HUES48 (cell line): ENCODE measurements at regions not wholly inside any gene's neighbourhood (a gene's known extent, or its start where the extent isn't known, plus 50 kb on each side); places are given as distances from the start of the nearest gene placed in this dataset.

Experiments used
- H3K27ac ChIP-seq: one replicate; pipeline ENCODE4 v1.7.0; 2013; ENCODE audit warnings: low read depth, low read length, inconsistent platforms
- H3K27me3 ChIP-seq: 2 replicates; pipeline ENCODE4 v1.6.1; 2013; ENCODE audit warnings: mild to moderate bottlenecking, low read length; ENCODE audit not compliant: control insufficient read depth, insufficient read depth
- H3K36me3 ChIP-seq: 2 replicates; pipeline ENCODE4 v1.6.1; 2013; ENCODE audit warnings: low read length; ENCODE audit not compliant: control insufficient read depth, insufficient read depth
- H3K4me1 ChIP-seq: 2 replicates; pipeline ENCODE4 v1.6.1; 2013; ENCODE audit warnings: mild to moderate bottlenecking, low read length; ENCODE audit not compliant: control insufficient read depth, insufficient read depth
- H3K4me3 ChIP-seq: 2 replicates; pipeline ENCODE4 v1.5.1; 2013; ENCODE audit warnings: mild to moderate bottlenecking, low read depth, low read length
- H3K9ac ChIP-seq: 2 replicates; pipeline ENCODE4 v1.6.1; 2013; ENCODE audit warnings: mild to moderate bottlenecking, low read depth, low read length, moderate library complexity
- H3K9me3 ChIP-seq: 2 replicates; pipeline ENCODE4 v1.6.1; 2013; ENCODE audit warnings: low read length; ENCODE audit not compliant: control insufficient read depth, insufficient read depth

- H3K36me3 ChIP-seq: no peaks in the 10 kb centered on the region
- no peak overlapping the region for H3K4me3 ChIP-seq
- H3K27ac ChIP-seq: no peak overlapping the region
- no peaks in the 10 kb centered on the region for H3K27me3 ChIP-seq
- H3K9ac ChIP-seq: no peak overlapping the region
- no peaks in the 10 kb centered on the region for H3K9me3 ChIP-seq
- no peaks in the 10 kb centered on the region for H3K4me1 ChIP-seq
Observed at GRCh38 chr10:89078724-89079672, 88.4 kb downstream of the FAS start.

- H3K36me3 ChIP-seq: no peaks in the 10 kb centered on the region
- H3K27me3 ChIP-seq: no peaks in the 10 kb centered on the region
- no peaks in the 10 kb centered on the region for H3K4me1 ChIP-seq
- no peaks in the 10 kb centered on the region for H3K9me3 ChIP-seq
- no peak overlapping the region for H3K9ac ChIP-seq
- H3K4me3 ChIP-seq: no peak overlapping the region
- no peak overlapping the region for H3K27ac ChIP-seq
Observed at GRCh38 chr10:89076120-89076519, 85.5 kb downstream of the FAS start.

DNA sequence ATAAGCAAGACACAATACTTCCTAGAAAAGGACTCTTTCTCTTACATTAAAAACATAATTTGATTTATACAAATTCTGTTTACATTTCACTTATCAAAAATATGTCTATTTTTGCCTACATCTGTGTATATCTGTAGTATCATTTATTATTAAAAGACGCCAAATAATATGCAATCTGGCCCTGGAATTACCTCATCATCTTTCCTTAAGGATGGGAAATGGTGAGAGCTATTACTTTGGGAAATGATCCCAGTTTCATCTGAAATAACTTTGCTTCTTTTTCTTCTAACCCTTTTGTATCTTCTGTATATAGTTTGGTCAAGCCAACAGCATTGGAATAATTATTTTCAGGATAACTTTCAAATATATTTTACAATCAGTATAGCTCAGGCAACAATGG is 85.0 kb downstream of the FAS start:
- H3K9ac ChIP-seq: no peak overlapping the region

GRCh38 chr10:89074120-89074519 is 83.5 kb downstream of the FAS start:
- H3K27ac ChIP-seq: no peak overlapping the region
- H3K9me3 ChIP-seq: no peaks in the 10 kb centered on the region
- H3K4me3 ChIP-seq: no peak overlapping the region

More for the DNA sequence above, 85.0 kb downstream of the FAS start:
- Histone ChIP-seq H3K27ac (no peak overlapping the region), H3K4me1 (no peaks in the 10 kb centered on the region), H3K36me3 (no peaks in the 10 kb centered on the region), H3K27me3 (no peaks in the 10 kb centered on the region), H3K9me3 (no peaks in the 10 kb centered on the region), H3K4me3 (no peak overlapping the region)

DNA sequence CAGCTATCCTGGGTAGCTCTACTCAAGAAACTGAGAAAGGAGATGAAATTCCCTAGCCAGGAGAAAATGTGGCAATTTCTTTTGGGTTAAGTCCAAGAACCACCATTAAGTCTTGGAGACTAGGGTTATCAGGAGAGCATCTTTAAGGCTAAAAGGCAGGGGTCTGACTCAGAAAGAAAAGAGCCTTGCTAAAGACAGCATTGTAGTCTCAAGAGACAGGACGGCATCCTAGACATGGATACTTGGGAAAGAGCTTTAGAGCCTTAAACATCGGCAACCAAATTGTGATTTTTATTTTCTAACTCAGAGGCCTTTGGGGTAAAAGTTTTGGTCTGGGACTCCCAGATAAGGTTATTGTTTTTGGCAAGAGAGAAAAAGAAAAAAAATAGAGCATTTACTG is 83.1 kb downstream of the FAS start:
- no peaks in the 10 kb centered on the region for H3K36me3 ChIP-seq
- no peak overlapping the region for H3K4me3 ChIP-seq
- peaks cover 5% of the 10 kb centered on the region; the same call in 1 of the 2 replicates for H3K4me1 ChIP-seq
- H3K9me3 ChIP-seq: no peaks in the 10 kb centered on the region
- no peaks in the 10 kb centered on the region for H3K27me3 ChIP-seq
- H3K9ac ChIP-seq: no peak overlapping the region
- H3K27ac ChIP-seq: no peak overlapping the region

More at GRCh38 chr10:89074120-89074519, 83.5 kb downstream of the FAS start:
- H3K4me1 ChIP-seq: peaks cover 5% of the 10 kb centered on the region; the same call in 1 of the 2 replicates
- no peaks in the 10 kb centered on the region for H3K36me3 ChIP-seq
- H3K27me3 ChIP-seq: no peaks in the 10 kb centered on the region
- no peak overlapping the region for H3K9ac ChIP-seq

DNA sequence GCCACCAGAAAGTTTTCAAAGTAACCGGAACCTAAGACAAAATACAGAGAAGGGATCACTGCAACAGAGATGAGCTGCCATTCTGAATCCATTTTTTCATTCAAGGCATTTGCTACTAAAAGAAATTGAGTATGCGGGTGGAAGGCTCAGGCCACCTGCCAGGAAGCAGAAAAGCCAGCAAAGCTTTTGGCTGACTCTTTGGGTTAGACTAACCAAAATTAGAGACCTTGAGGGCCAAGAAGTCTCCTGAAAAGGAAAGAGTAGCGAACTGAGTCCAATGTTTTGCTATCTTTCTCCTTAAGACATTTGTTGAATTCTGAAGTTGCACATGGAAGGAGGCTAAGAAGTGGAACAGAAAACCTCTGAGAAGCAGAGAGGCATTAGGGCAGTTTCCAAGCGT is 79.0 kb downstream of the FAS start:
- Histone ChIP-seq H3K27ac (no peak overlapping the region), H3K4me3 (no peak overlapping the region), H3K4me1 (peaks cover 19% of the 10 kb centered on the region), H3K9ac (no peak overlapping the region), H3K27me3 (no peaks in the 10 kb centered on the region), H3K9me3 (no peaks in the 10 kb centered on the region), H3K36me3 (no peaks in the 10 kb centered on the region)
